Sigmoid colon (tissue), 4 donors: ENCODE measurements at regions not wholly inside any gene's neighbourhood (a gene's known extent, or its start where the extent isn't known, plus 50 kb on each side); places are given as distances from the start of the nearest gene placed in this dataset.

ENCODE experiments used
- EP300 ChIP-seq, 4 donors: sonication (generic); formaldehyde crosslinking; IDR thresholded peaks; one replicate each; pipeline ENCODE4 v1.6.1; 2017; ENCODE audit warnings: antibody characterized with exemption in 4 of 4
- POLR2A ChIP-seq, 2 donors: fragments of 450-650 bp; IDR thresholded peaks; one replicate each; pipeline ENCODE4 v1.6.1; 2016; ENCODE audit warnings: antibody characterized with exemption in 2 of 2, mild to moderate bottlenecking in 2 of 2, moderate library complexity in 2 of 2
- POLR2AphosphoS5 ChIP-seq, 4 donors: sonication (generic); formaldehyde crosslinking; IDR thresholded peaks; one replicate each; pipeline ENCODE4 v1.6.1; 2017; ENCODE audit warnings: antibody characterized with exemption in 4 of 4
- TF ChIP-seq, protein P1 (sequence below), 4 experiments: fragments of 450-650 bp in 3 of 4; fragments of 200-600 bp in 1 of 4; IDR thresholded peaks; one replicate each; pipeline ENCODE4 v1.5.1; 2016 to 2019; ENCODE audit warnings: antibody characterized with exemption in 4 of 4, mild to moderate bottlenecking in 3 of 4, moderate library complexity in 2 of 4

- TF ChIP-seq, protein P1, sequence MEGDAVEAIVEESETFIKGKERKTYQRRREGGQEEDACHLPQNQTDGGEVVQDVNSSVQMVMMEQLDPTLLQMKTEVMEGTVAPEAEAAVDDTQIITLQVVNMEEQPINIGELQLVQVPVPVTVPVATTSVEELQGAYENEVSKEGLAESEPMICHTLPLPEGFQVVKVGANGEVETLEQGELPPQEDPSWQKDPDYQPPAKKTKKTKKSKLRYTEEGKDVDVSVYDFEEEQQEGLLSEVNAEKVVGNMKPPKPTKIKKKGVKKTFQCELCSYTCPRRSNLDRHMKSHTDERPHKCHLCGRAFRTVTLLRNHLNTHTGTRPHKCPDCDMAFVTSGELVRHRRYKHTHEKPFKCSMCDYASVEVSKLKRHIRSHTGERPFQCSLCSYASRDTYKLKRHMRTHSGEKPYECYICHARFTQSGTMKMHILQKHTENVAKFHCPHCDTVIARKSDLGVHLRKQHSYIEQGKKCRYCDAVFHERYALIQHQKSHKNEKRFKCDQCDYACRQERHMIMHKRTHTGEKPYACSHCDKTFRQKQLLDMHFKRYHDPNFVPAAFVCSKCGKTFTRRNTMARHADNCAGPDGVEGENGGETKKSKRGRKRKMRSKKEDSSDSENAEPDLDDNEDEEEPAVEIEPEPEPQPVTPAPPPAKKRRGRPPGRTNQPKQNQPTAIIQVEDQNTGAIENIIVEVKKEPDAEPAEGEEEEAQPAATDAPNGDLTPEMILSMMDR (IDR thresholded peaks at IDR 0.05), result no peak
- TF ChIP-seq POLR2AphosphoS5 (IDR thresholded peaks at IDR 0.05) (no peak), POLR2A (IDR thresholded peaks at IDR 0.05) (no peak), EP300 (IDR thresholded peaks at IDR 0.05) (no peak)
Observed at GRCh38 chr5:145260670-145261069, 574.5 kb downstream of the PRELID2 start.
